ENCODE measurements at regions not wholly inside any gene's neighbourhood (a gene's known extent, or its start where the extent isn't known, plus 50 kb on each side); places are given as distances from the start of the nearest gene placed in this dataset.

DNA sequence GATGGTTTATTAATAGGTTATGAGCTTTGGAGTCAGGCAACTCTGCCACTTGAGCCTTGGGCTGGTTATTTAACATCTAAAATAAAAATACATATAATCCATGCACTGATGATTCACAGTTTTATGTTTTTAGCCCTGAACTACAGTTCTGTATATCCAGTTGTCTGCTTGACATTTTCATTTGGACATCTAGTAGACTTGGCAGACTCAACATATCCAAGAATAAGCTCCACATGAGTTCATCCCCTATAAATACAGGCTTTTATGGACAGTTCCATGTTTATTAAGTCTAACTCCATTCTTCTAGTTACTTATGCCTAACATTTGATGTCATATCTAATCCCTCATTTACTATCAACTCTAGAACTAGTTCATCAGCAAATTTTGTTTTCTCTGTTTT lies 174.2 kb downstream of the KIF2B start:
- Histone ChIP-seq H3K4me3 (no peak overlapping the region), H3K4me1 (no peaks in the 10 kb centered on the region), H3K36me3 (no peaks in the 10 kb centered on the region), H3K27ac (no peak overlapping the region), H3K9me3 (no peaks in the 10 kb centered on the region), H3K27me3 (no peaks in the 10 kb centered on the region)
- TF ChIP-seq, protein P1, sequence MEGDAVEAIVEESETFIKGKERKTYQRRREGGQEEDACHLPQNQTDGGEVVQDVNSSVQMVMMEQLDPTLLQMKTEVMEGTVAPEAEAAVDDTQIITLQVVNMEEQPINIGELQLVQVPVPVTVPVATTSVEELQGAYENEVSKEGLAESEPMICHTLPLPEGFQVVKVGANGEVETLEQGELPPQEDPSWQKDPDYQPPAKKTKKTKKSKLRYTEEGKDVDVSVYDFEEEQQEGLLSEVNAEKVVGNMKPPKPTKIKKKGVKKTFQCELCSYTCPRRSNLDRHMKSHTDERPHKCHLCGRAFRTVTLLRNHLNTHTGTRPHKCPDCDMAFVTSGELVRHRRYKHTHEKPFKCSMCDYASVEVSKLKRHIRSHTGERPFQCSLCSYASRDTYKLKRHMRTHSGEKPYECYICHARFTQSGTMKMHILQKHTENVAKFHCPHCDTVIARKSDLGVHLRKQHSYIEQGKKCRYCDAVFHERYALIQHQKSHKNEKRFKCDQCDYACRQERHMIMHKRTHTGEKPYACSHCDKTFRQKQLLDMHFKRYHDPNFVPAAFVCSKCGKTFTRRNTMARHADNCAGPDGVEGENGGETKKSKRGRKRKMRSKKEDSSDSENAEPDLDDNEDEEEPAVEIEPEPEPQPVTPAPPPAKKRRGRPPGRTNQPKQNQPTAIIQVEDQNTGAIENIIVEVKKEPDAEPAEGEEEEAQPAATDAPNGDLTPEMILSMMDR (IDR thresholded peaks at IDR 0.05) = no peak
- no peak for DNase-seq (ENCODE audit: low spot score)

DNA sequence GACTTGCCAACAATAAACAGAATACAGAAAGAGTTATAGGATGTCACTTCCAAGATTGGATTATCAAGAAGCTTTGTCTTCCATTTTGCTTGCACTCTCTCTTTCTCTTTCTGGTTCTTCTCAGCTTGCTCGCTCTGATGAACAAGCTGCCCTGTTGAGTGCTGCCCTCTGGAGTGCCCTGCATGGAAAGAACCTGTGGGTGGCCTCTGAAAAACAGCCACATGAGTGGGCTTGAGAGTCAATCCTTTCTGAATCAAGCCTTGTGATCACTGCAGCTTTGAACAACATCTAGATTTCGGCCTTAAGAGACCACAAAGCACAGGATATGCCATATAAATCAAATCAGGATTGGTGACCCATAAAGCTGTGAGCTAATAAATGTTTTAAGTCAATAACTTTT lies 185.1 kb downstream of the KIF2B start:
- Histone ChIP-seq H3K4me1 (no peaks in the 10 kb centered on the region), H3K27me3 (no peaks in the 10 kb centered on the region), H3K36me3 (no peaks in the 10 kb centered on the region), H3K27ac (no peak overlapping the region), H3K4me3 (no peak overlapping the region), H3K9me3 (no peaks in the 10 kb centered on the region)
- DNase-seq (ENCODE audit: low spot score) = no peak
- TF ChIP-seq, protein P1 (IDR thresholded peaks at IDR 0.05) = no peak

DNA sequence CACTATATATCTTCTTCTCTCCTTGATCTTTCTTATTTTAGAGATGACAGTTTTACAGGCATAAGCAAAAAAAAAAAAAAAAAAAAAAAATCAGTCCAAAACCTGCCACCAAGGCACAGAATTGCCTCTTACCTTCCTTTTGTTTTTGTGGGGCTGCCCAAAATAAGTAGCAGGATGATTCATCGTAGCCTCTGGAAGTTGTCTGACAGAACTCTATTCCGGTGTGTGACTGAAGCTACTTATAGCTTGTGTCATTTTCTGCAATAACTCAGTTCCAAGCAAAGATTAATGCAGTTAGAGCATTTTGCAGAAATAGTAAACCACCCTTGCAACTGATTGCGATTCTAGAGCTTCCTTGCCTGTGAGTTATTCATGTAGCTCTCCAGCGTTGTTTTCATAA lies 186.8 kb downstream of the KIF2B start:
- Histone ChIP-seq H3K27ac (no peak overlapping the region), H3K27me3 (no peaks in the 10 kb centered on the region), H3K4me3 (no peak overlapping the region), H3K9me3 (no peaks in the 10 kb centered on the region), H3K36me3 (no peaks in the 10 kb centered on the region), H3K4me1 (no peaks in the 10 kb centered on the region)
- DNase-seq (ENCODE audit: low spot score) = no peak
- TF ChIP-seq, protein P1 (IDR thresholded peaks at IDR 0.05) = no peak

DNA sequence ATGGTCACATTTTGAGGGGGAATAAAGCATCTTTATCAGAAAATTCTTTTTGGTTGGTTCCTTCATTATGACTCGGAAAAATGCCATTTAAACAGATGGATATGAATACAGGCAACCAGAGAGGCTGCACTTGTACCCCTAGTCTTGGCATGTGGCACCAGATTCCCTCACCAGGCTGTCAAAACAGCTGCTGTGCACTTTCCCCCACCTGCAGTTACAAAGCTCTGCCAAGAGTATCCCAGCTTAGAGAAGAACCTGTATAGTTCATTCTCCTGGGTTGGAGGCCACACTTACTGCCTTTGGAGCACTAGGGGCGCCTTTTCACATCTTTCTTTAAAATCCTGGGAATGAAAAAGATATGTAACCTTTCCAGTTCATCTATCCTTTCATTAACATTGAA lies 190.3 kb downstream of the KIF2B start:
- no peak for DNase-seq (ENCODE audit: low spot score)
- Histone ChIP-seq H3K27ac (no peak overlapping the region), H3K36me3 (no peaks in the 10 kb centered on the region), H3K27me3 (no peaks in the 10 kb centered on the region), H3K4me1 (no peaks in the 10 kb centered on the region), H3K4me3 (no peak overlapping the region), H3K9me3 (no peaks in the 10 kb centered on the region)
- TF ChIP-seq, protein P1 (IDR thresholded peaks at IDR 0.05) = no peak

DNA sequence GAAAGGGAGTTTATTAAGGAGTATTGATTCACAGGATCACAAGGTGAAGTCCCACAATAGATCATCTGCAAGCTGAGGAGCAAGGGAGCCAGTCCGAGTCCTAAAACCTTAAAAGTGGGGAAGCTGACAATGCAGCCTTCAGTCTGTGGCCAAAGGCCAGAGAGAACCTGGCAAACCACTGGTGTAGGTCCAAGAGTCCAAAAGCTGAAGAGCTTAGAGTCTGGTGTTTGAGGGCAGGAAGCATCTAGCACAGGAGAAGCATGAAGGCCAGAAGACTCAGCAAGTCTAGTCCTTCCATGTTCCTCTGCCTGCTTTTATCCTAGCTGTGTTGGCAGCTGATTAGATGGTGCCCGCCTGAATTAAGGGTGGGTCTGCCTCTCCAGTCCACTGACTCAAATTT lies 193.0 kb downstream of the KIF2B start:
- no peak for DNase-seq (ENCODE audit: low spot score)
- Histone ChIP-seq H3K36me3 (no peaks in the 10 kb centered on the region), H3K27ac (no peak overlapping the region), H3K4me3 (no peak overlapping the region), H3K27me3 (no peaks in the 10 kb centered on the region), H3K9me3 (no peaks in the 10 kb centered on the region), H3K4me1 (no peaks in the 10 kb centered on the region)
- TF ChIP-seq, protein P1 (IDR thresholded peaks at IDR 0.05) = no peak

DNA sequence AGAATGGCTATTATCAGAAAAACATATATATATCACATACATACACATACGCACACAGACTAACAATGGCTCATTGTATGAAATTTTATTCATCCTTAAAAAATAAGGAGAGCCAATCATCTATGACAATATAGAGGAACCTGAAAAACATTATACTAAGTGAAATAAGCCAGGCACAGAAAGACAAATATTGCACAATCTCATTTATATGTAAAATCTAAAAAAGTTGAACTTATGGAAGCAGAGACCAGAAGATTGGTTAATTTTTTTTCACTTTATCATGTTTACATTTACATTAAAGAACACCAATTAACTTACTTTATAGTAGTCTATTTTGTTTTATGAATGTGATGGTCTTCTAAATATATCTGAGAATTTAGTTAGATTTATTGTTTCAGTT lies 198.7 kb downstream of the KIF2B start:
- Histone ChIP-seq H3K4me1 (no peaks in the 10 kb centered on the region), H3K27me3 (no peaks in the 10 kb centered on the region), H3K27ac (no peak overlapping the region), H3K9me3 (no peaks in the 10 kb centered on the region), H3K36me3 (no peaks in the 10 kb centered on the region), H3K4me3 (no peak overlapping the region)
- TF ChIP-seq, protein P1 (IDR thresholded peaks at IDR 0.05) = no peak
- no peak for DNase-seq (ENCODE audit: low spot score)
